ENCODE measurements at regions not wholly inside any gene's neighbourhood (a gene's known extent, or its start where the extent isn't known, plus 50 kb on each side); places are given as distances from the start of the nearest gene placed in this dataset.
"Not testable (repeated sequence)": the region's sequence is repeated elsewhere in the genome, so short reads cannot be mapped to it uniquely, and the experiment has no call there.

- peaks cover 14% of the 10 kb centered on the region for H3K4me1 ChIP-seq
- CTCF ChIA-PET; FAIRE-seq; H3K9me3 ChIP-seq; ATAC-seq; H3K4me3 ChIP-seq; POLR2A ChIA-PET; H3K4me2 ChIP-seq; DNase-seq (ENCODE audit: low read depth in 1 of 2, low spot score in 1 of 2); H3K27ac ChIP-seq: not testable (repeated sequence)
- 66% methylated on average over 7 of the region's 7 CpGs for WGBS (ENCODE audit: missing lambda C conversion rate)
Observed at GRCh38 chr3:72266921-72267524, 482.1 kb upstream of the PROK2 start.

DNA sequence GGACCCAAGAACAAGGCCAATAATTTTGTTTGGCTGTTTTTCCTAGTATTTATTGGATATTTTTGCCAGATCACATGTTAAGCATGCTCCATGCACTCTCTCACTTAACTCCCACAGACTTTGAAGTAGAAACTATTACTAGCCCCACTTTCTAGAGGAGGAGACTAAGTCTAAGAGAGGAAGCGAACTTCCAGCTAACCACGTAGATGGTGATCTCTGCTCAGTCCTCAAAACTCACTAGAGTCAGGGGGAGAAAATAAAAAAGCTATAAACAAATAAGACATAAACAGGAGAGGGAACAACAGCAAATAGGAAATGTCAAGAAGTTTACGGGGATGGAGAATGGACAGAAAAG lies 481.0 kb upstream of the PROK2 start:
- H3K4me3 ChIP-seq: no peak overlapping the region
- no peak overlapping the region for H3K27ac ChIP-seq
- ChIA-PET POLR2A (no interaction called here), CTCF (no interaction called here)
- no peak overlapping the region for H3K4me2 ChIP-seq
- no peaks in the 10 kb centered on the region for H3K9me3 ChIP-seq
- FAIRE-seq: no peak
- peaks cover 14% of the 10 kb centered on the region for H3K4me1 ChIP-seq
- 36% methylated on average over 3 of the region's 3 CpGs for WGBS (ENCODE audit: missing lambda C conversion rate)
- no peak for DNase-seq (ENCODE audit: low read depth in 1 of 2, low spot score in 1 of 2)
- no peak for TF ChIP-seq JUNB (IDR thresholded peaks at IDR 0.05)
- TF ChIP-seq, protein P1, sequence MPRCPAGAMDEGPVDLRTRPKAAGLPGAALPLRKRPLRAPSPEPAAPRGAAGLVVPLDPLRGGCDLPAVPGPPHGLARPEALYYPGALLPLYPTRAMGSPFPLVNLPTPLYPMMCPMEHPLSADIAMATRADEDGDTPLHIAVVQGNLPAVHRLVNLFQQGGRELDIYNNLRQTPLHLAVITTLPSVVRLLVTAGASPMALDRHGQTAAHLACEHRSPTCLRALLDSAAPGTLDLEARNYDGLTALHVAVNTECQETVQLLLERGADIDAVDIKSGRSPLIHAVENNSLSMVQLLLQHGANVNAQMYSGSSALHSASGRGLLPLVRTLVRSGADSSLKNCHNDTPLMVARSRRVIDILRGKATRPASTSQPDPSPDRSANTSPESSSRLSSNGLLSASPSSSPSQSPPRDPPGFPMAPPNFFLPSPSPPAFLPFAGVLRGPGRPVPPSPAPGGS (IDR thresholded peaks at IDR 0.05): no peak
- TF ChIP-seq RARB (CRISPR knock-in tag; IDR thresholded peaks at IDR 0.05): no peak
- no peak for TF ChIP-seq SMC3 (IDR thresholded peaks at IDR 0.05)
- no peak for TF ChIP-seq HOXB13 (CRISPR knock-in tag; IDR thresholded peaks at IDR 0.05; ENCODE audit: low read depth)
- no peak for TF ChIP-seq ZFP36 (IDR thresholded peaks at IDR 0.05; ENCODE audit: borderline replicate concordance, partially characterized antibody)
- no peak for TF ChIP-seq ZC3H11A (IDR thresholded peaks at IDR 0.05)
- TF ChIP-seq GATA3 (IDR thresholded peaks at IDR 0.05; ENCODE audit: borderline replicate concordance): no peak
- TF ChIP-seq NFE2L2 (conservative IDR thresholded peaks at IDR 0.05; ENCODE audit: low read length): no peak
- no peak for TF ChIP-seq TP53 (CRISPR knock-in tag; IDR thresholded peaks at IDR 0.05)
- TF ChIP-seq, protein P2, sequence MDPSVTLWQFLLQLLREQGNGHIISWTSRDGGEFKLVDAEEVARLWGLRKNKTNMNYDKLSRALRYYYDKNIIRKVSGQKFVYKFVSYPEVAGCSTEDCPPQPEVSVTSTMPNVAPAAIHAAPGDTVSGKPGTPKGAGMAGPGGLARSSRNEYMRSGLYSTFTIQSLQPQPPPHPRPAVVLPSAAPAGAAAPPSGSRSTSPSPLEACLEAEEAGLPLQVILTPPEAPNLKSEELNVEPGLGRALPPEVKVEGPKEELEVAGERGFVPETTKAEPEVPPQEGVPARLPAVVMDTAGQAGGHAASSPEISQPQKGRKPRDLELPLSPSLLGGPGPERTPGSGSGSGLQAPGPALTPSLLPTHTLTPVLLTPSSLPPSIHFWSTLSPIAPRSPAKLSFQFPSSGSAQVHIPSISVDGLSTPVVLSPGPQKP (IDR thresholded peaks at IDR 0.05; ENCODE audit: low read depth, low read length): no peak
- TF ChIP-seq, protein P3, sequence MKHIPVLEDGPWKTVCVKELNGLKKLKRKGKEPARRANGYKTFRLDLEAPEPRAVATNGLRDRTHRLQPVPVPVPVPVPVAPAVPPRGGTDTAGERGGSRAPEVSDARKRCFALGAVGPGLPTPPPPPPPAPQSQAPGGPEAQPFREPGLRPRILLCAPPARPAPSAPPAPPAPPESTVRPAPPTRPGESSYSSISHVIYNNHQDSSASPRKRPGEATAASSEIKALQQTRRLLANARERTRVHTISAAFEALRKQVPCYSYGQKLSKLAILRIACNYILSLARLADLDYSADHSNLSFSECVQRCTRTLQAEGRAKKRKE (CRISPR knock-in tag; IDR thresholded peaks at IDR 0.05; ENCODE audit: low read depth): no peak
- TF ChIP-seq KDM5A (IDR thresholded peaks at IDR 0.05): no peak
- no peak for TF ChIP-seq JUN (IDR thresholded peaks at IDR 0.05)
- TF ChIP-seq POLR2AphosphoS2 (conservative IDR thresholded peaks at IDR 0.05; ENCODE audit: low read length): no peak
- no peak for TF ChIP-seq RAD21 (conservative IDR thresholded peaks at IDR 0.05 in 1 of 2, IDR thresholded peaks at IDR 0.05 in 1 of 2)
- TF ChIP-seq FOXS1 (CRISPR knock-in tag; IDR thresholded peaks at IDR 0.05): no peak
- no peak for ATAC-seq

GRCh38 chr3:72265256-72266015 lies 480.5 kb upstream of the PROK2 start:
- Histone ChIP-seq H3K4me2 (no peak overlapping the region), H3K9me3 (no peaks in the 10 kb centered on the region), H3K27ac (no peak overlapping the region), H3K4me1 (peaks cover 10% of the 10 kb centered on the region), H3K4me3 (no peak overlapping the region)
- CTCF ChIA-PET: interaction anchor here (0.7 kb wide), 1 partner anchor 344 kb away, joined by 3 read pairs; no protein-coding TSS in a partner anchor
- POLR2A ChIA-PET: no interaction called here
- 16% methylated on average over 9 of the region's 9 CpGs for WGBS (ENCODE audit: missing lambda C conversion rate)
- TF ChIP-seq RAD21 (conservative IDR thresholded peaks at IDR 0.05 in 1 of 2, IDR thresholded peaks at IDR 0.05 in 1 of 2) (peak; percentile 12 to 29; a peak in 2 of 5 replicates), TP53 (CRISPR knock-in tag; IDR thresholded peaks at IDR 0.05) (no peak), USF2 (IDR thresholded peaks at IDR 0.05) (peak; percentile 56)
- TF ChIP-seq, protein P4, sequence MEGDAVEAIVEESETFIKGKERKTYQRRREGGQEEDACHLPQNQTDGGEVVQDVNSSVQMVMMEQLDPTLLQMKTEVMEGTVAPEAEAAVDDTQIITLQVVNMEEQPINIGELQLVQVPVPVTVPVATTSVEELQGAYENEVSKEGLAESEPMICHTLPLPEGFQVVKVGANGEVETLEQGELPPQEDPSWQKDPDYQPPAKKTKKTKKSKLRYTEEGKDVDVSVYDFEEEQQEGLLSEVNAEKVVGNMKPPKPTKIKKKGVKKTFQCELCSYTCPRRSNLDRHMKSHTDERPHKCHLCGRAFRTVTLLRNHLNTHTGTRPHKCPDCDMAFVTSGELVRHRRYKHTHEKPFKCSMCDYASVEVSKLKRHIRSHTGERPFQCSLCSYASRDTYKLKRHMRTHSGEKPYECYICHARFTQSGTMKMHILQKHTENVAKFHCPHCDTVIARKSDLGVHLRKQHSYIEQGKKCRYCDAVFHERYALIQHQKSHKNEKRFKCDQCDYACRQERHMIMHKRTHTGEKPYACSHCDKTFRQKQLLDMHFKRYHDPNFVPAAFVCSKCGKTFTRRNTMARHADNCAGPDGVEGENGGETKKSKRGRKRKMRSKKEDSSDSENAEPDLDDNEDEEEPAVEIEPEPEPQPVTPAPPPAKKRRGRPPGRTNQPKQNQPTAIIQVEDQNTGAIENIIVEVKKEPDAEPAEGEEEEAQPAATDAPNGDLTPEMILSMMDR (IDR thresholded peaks at IDR 0.05): peak; percentile 13; the same call in 1 of the 3 replicates
- ATAC-seq (no peak), FAIRE-seq (no peak), DNase-seq (ENCODE audit: low read depth in 1 of 2, low spot score in 1 of 2) (no peak)
